Heart right ventricle (tissue), 16 donors: ENCODE measurements at regions not wholly inside any gene's neighbourhood (a gene's known extent, or its start where the extent isn't known, plus 50 kb on each side); places are given as distances from the start of the nearest gene placed in this dataset.

ENCODE experiments used
- ATAC-seq, 8 donors: fragments of 200-7000 bp; cut with Tn5 transposase; one replicate each; pipeline ENCODE4 v1.9.1; 2020; ENCODE audit warnings: mild to moderate bottlenecking in 8 of 8, moderate library complexity in 8 of 8, moderate number of reproducible peaks in 1 of 8
- DNase-seq, 2 donors: peaks; one replicate each; pipeline ENCODE4 v3.0.0-alpha.2; 2020
- H3K27ac ChIP-seq, 10 donors: fragments of 200-600 bp; sonication (generic) in 2 of 10; one replicate each; pipeline versions ENCODE4 v1.5.0 to v1.8.0; 2020 to 2022; ENCODE audit warnings: mild to moderate bottlenecking in 3 of 10
- H3K27me3 ChIP-seq, 7 donors: fragments of 200-600 bp; one replicate each; pipeline ENCODE4 v1.8.0; 2021 to 2022; ENCODE audit warnings: mild to moderate bottlenecking in 2 of 7
- H3K36me3 ChIP-seq, 9 donors: fragments of 200-600 bp; sonication (generic) in 1 of 9; one replicate each; pipeline versions ENCODE4 v1.5.0 to v1.8.0; 2020 to 2022; ENCODE audit warnings: mild to moderate bottlenecking in 2 of 9
- H3K4me1 ChIP-seq, 9 donors: fragments of 200-600 bp; sonication (generic) in 1 of 9; one replicate each; pipeline versions ENCODE4 v1.5.0 to v1.8.0; 2020 to 2022; ENCODE audit warnings: mild to moderate bottlenecking in 4 of 9
- H3K4me3 ChIP-seq, 10 donors: fragments of 200-600 bp; sonication (generic) in 2 of 10; one replicate each; pipeline versions ENCODE4 v1.5.0 to v1.8.0; 2020 to 2022; ENCODE audit warnings: mild to moderate bottlenecking in 7 of 10, moderate library complexity in 2 of 10
- H3K9me3 ChIP-seq, 11 donors: fragments of 200-600 bp in 10 of 11; sonication (generic) in 2 of 11; one replicate each; pipeline versions ENCODE4 v1.5.0 to v1.8.0; 2013 to 2022; ENCODE audit warnings: mild to moderate bottlenecking in 2 of 11, control low read depth in 1 of 11, moderate library complexity in 1 of 11
- CTCF ChIP-seq, 9 donors: fragments of 200-600 bp; sonication (generic) in 2 of 9; IDR thresholded peaks; one replicate each; pipeline versions ENCODE4 v1.5.0 to v1.8.0; 2021 to 2022; ENCODE audit warnings: antibody characterized with exemption in 9 of 9, mild to moderate bottlenecking in 5 of 9, moderate library complexity in 1 of 9
- WGBS, 2 donors: extraction: QIAGEN DNeasy Blood & Tissue Kit; methylation state at CpG; one replicate each; pipeline ENCODE4 v1.1.7; 2013; ENCODE audit warnings: inconsistent platforms in 1 of 2; 5-methylcytosine and 5-hydroxymethylcytosine counted together
- intact Hi-C, 10 donors: fragments of 100-400 bp; cut with DNase I; formaldehyde crosslinking; loops; one replicate each; pipeline versions ENCODE4 v1.11.1 to v1.14.2; 2022
- donor health status: Arrhythmogenic right ventricular cardiomyopathy.
- donor health status: ischemic (EF 13 %, LVEDD 7.1; RV severe dilation, severe dysfunction).
- donor health status: healthy with polysubstance abuse.
- donor health status: DM: no; HTN: yes; CAD: no.
- donor health status: DM: no; HTN: no; CAD: no.
- donor health status: ischemic (EF 25% LVEDD 6.9; RV normal size, moderate dysfunction).
- donor health status: ischemic (EF 25% LVEDD 5.7; RV mildly dilated, moderate dysfunction).
- donor health status: healthy.
- donor health status: DM: yes; HTN: yes; CAD: no.
- donor health status: Ischemic cardiomyopathy.
- donor health status: ischemic (EF 35%, LVEDD 5.7; RV mildly dilated, moderate dysfunction).
- donor health status: nonischemic (EF 11% LVEDD 7.7; RV severe dilation, severe dysfunction).
- donor health status: DM: yes; HTN: yes; CAD: no.
- donor health status: PGD.
- donor health status: ischemic (EF 29% LVEDD 5.4; RV normal size, mild dysfunction).
- donor health status: nonischemic (EF 23%, LVEDD 6.1; RV moderate dilation, normal function).

GRCh38 chr11:70646272-70647049, 248.1 kb downstream of the CTTN start:
- H3K4me1 ChIP-seq, result no peaks in the 10 kb centered on the region
- peaks cover 0 to 56% (median 32%) of the 10 kb centered on the region in 7 donors for H3K27me3 ChIP-seq
- DNase-seq (no peak), ATAC-seq (no peak)
- no peaks in the 10 kb centered on the region for H3K36me3 ChIP-seq
- intact Hi-C loops, result no loop called here
- no peak overlapping the region for H3K27ac ChIP-seq
- no peaks in the 10 kb centered on the region for H3K9me3 ChIP-seq
- TF ChIP-seq CTCF (IDR thresholded peaks at IDR 0.05), result no peak
- H3K4me3 ChIP-seq, result no peak overlapping the region
- WGBS, 2 donors, result 77% methylated on average over 6 of the region's 6 CpGs

GRCh38 chr11:70647188-70648166, 249.1 kb downstream of the CTTN start:
- peaks cover 0 to 48% (median 24%) of the 10 kb centered on the region in 7 donors for H3K27me3 ChIP-seq
- H3K4me3 ChIP-seq, result no peak overlapping the region
- H3K36me3 ChIP-seq, result no peaks in the 10 kb centered on the region
- WGBS, 2 donors, result 42 to 44% methylated on average over 21 of the region's 21 CpGs
- no peak for TF ChIP-seq CTCF (IDR thresholded peaks at IDR 0.05)
- H3K9me3 ChIP-seq, result no peaks in the 10 kb centered on the region
- H3K4me1 ChIP-seq, result no peaks in the 10 kb centered on the region
- ATAC-seq, result no peak
- no peak overlapping the region for H3K27ac ChIP-seq
- intact Hi-C loops, result no loop called here
- no peak for DNase-seq

GRCh38 chr11:70650075-70650909, 252.0 kb downstream of the CTTN start:
- Histone ChIP-seq H3K4me1 (no peaks in the 10 kb centered on the region), H3K27me3 (peaks cover 0 to 27% (median 16%) of the 10 kb centered on the region in 7 donors), H3K4me3 (no peak overlapping the region), H3K27ac (no peak overlapping the region), H3K36me3 (no peaks in the 10 kb centered on the region), H3K9me3 (no peaks in the 10 kb centered on the region)
- intact Hi-C loops, result no loop called here
- DNase-seq, result peak; percentile 33 to 75
- TF ChIP-seq CTCF (IDR thresholded peaks at IDR 0.05), result no peak
- peak; percentile 79 to 94 (median 90) for ATAC-seq
- WGBS, 2 donors, result 45 to 57% methylated on average over 4 of the region's 4 CpGs

GRCh38 chr11:70651031-70651430, 252.7 kb downstream of the CTTN start:
- intact Hi-C loops, result no loop called here
- H3K36me3 ChIP-seq, result no peaks in the 10 kb centered on the region
- H3K27ac ChIP-seq, result no peak overlapping the region
- H3K9me3 ChIP-seq, result no peaks in the 10 kb centered on the region
- H3K27me3 ChIP-seq, result peaks cover 0 to 27% (median 10%) of the 10 kb centered on the region in 7 donors
- ATAC-seq (no peak), DNase-seq (no peak)
- no peak overlapping the region for H3K4me3 ChIP-seq
- WGBS, 2 donors, result 83 to 87% methylated on average over 7 of the region's 7 CpGs
- no peaks in the 10 kb centered on the region for H3K4me1 ChIP-seq
- no peak for TF ChIP-seq CTCF (IDR thresholded peaks at IDR 0.05)
